ENCODE measurements at regions not wholly inside any gene's neighbourhood (a gene's known extent, or its start where the extent isn't known, plus 50 kb on each side); places are given as distances from the start of the nearest gene placed in this dataset.

DNA sequence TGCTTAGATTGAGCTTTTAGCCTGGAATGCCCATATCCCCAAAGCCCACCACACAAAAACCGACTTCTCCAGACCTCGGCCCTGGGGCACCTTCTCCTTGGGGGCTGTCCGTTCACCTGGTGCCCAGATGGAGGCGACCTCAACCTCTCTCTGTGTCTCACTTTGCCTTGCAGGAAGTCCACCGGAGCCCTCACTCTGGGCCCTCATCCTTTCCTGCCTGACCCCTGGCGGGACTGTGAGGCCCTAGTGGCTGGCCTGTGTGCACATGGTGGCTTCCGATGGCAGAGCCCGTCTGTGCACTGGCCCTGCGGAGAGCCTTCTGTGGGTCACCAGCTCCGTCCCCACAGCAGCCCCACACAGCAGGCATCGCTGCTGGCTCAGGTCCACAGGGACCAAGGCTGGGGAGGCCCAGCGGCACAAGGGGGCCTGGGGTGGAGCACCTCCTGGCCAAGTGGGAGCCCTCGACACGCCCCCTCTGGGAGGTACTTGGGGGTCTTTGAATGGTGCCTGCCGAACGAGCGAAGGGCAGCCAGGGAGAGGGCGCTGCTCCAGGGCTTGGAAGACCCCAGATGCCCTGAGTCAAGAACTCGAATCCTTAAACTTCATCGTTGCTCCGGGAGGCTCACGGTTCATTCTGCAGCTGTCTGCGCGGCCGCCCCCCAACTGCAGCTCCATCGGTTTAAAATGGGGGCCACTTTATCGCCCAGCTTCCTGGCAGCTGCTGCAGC is 97.2 kb upstream of the ADRA2C start:
- no peak overlapping the region for H3K4me3 ChIP-seq (ENCODE audit: low read depth, low read length)
- no peak for DNase-seq (ENCODE audit: low read depth)
- TF ChIP-seq, protein P1, sequence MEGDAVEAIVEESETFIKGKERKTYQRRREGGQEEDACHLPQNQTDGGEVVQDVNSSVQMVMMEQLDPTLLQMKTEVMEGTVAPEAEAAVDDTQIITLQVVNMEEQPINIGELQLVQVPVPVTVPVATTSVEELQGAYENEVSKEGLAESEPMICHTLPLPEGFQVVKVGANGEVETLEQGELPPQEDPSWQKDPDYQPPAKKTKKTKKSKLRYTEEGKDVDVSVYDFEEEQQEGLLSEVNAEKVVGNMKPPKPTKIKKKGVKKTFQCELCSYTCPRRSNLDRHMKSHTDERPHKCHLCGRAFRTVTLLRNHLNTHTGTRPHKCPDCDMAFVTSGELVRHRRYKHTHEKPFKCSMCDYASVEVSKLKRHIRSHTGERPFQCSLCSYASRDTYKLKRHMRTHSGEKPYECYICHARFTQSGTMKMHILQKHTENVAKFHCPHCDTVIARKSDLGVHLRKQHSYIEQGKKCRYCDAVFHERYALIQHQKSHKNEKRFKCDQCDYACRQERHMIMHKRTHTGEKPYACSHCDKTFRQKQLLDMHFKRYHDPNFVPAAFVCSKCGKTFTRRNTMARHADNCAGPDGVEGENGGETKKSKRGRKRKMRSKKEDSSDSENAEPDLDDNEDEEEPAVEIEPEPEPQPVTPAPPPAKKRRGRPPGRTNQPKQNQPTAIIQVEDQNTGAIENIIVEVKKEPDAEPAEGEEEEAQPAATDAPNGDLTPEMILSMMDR (IDR thresholded peaks at IDR 0.05; ENCODE audit: insufficient read depth, low read length) = no peak

DNA sequence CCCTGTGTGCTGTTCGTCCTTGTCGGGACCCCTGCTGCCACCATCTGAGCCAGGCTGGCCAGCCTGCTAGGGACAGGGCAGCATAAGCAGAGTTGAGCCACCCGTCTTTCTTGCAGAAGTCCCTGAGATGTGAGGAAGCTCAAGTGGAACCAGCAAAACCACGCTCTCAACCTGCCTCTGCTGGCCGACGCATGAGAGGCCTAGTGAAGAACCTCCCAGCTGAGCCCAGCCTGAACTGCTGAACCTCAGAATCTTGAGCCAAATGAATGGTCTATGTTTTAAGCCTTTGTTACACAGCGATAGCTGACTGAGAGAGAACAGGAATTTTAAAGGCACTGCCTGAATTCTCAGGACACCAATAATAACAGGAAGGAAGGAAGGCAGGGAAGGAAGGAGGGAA is 98.9 kb upstream of the ADRA2C start:
- TF ChIP-seq, protein P1 (IDR thresholded peaks at IDR 0.05; ENCODE audit: insufficient read depth, low read length) = no peak
- no peak for DNase-seq (ENCODE audit: low read depth)
- no peak overlapping the region for H3K4me3 ChIP-seq (ENCODE audit: low read depth, low read length)

DNA sequence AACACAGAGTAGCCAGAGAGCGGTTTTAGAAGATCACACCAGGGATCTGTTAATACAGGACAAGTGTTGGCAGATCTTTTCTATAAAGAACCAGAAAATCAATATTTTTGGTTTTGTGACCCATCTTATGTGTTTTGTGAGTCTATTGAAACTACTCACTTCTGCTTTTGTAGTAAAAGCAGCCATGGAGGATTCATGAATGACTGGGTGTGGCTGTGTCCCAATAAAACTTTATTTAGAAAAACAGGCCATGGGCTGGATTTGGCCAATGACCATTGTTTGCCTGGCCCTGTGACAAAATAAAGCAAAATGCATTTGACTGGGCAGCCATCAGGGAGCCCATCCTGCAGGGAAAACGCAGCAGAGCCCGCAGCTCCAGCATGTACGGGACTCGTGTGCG is 99.9 kb upstream of the ADRA2C start:
- no peak overlapping the region for H3K4me3 ChIP-seq (ENCODE audit: low read depth, low read length)
- TF ChIP-seq, protein P1 (IDR thresholded peaks at IDR 0.05; ENCODE audit: insufficient read depth, low read length) = no peak
- no peak for DNase-seq (ENCODE audit: low read depth)

DNA sequence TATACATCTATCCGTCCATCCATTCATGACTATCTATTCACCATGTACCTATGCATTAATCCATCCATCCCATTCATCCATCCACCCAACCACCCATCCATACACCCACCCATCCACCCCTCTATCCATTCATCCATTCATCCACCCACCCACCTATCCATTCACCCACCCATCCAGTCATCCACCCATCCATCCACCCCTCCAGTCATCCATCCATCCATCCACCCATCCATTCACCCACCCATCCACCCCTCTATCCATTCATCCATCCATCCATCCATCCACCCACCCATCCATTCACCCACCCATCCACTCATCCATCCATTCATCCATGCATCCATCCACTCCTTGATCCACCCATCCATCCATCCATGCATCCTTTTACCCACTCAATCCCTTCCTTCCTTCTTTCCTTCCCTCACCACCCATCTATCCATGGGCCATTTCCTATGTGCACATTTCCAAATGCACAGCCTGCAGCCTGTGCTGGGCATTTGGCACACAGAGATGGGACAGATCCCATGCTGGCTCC is 100.8 kb upstream of the ADRA2C start:
- no peak for DNase-seq (ENCODE audit: low read depth)
- TF ChIP-seq, protein P1 (IDR thresholded peaks at IDR 0.05; ENCODE audit: insufficient read depth, low read length) = no peak
- no peak overlapping the region for H3K4me3 ChIP-seq (ENCODE audit: low read depth, low read length)

DNA sequence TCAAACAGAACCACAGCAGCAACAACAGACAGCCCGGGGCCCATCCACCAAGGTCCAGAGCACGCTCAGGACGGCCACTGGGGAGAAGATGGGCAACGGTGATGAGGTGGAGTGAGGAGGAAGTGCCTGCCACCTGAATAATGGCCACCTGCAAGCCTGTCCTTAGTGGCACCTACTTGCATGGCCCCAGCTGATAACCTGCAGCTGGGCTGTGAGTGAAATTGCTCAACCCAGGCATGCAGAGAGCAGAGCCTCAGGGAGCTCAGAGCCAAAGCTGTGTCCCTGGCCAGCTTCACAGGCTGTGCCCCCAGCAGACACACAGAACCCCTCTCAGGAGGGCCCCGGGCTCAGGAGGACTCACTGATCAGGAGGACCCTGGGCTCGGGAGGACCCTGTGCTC is 102.4 kb upstream of the ADRA2C start:
- H3K4me3 ChIP-seq (ENCODE audit: low read depth, low read length) = no peak overlapping the region
- DNase-seq (ENCODE audit: low read depth) = no peak
- TF ChIP-seq, protein P1 (IDR thresholded peaks at IDR 0.05; ENCODE audit: insufficient read depth, low read length) = no peak

DNA sequence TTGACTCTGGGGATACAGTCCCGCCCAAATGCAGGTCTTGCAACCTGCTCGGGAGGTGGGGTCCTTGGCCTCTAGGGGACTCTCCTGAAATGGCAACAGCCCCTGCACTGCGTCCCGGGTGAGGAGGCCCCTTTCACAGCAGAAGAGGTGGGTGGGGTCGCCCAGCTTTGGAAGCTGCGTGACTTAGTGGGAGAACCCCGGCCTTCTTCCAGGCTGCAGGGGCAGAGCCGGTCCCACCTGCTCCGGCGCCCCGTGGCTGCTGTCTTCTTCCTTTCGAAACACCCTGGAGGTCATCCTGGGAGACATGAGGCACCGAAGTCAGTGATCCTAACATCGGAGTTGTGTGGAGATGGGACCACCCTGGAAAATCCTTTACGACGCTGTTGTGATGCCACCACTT is 103.7 kb upstream of the ADRA2C start:
- TF ChIP-seq, protein P1 (IDR thresholded peaks at IDR 0.05; ENCODE audit: insufficient read depth, low read length) = no peak
- H3K4me3 ChIP-seq (ENCODE audit: low read depth, low read length) = no peak overlapping the region

DNA sequence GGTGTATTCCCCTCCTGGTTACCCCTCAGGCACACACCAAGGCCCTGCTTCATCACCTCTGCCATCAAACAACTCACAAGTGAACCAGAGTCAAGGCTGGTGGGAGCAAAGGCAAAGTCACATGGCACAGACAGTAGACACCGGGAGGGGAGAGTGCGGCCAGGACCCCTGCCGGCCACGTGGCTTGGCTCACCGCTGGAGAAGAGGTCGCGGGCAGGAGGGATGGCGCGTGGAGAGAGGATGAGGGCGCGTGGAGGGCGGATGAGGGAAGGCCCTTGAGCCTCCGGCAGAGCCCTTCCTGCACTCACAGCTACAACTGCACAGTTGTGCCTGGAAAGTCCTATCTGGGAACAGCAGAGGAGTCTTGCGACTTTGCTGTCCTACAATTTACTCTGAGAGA is 104.2 kb upstream of the ADRA2C start:
- TF ChIP-seq, protein P1 (IDR thresholded peaks at IDR 0.05; ENCODE audit: insufficient read depth, low read length) = no peak
- H3K4me3 ChIP-seq (ENCODE audit: low read depth, low read length) = no peak overlapping the region
- DNase-seq (ENCODE audit: low read depth) = no peak

More for the DNA sequence above, 103.7 kb upstream of the ADRA2C start:
- DNase-seq (ENCODE audit: low read depth) = no peak

Data from fibroblast of the aortic adventitia (primary cell).